Panc1 (cell line): ENCODE measurements at regions not wholly inside any gene's neighbourhood (a gene's known extent, or its start where the extent isn't known, plus 50 kb on each side); places are given as distances from the start of the nearest gene placed in this dataset.

Experiments
- ATAC-seq: fragments of 200-7000 bp; cut with Tn5 transposase; 2 replicates; pipeline ENCODE4 v1.9.1; 2020; ENCODE audit warnings: mild to moderate bottlenecking, moderate library complexity
- BruUV-seq: library from RNA; stranded (reverse); fragments of 400-500 nt; replicated peaks from 2 replicates; lab custom pipeline; 2021; lab: Mats Ljungman, UMichigan
- CTCF ChIA-PET: fragments of 300-600 bp; sonication (Branson Sonifier 250); formaldehyde crosslinking; loops from one replicate; lab custom pipeline; 2022; ENCODE audit warnings: antibody characterized with exemption; lab: Charles Lee
- POLR2A ChIA-PET: fragments of 300-600 bp; sonication (Branson Sonifier 250); formaldehyde crosslinking; loops from one replicate; lab custom pipeline; 2022; ENCODE audit warnings: antibody characterized with exemption; lab: Charles Lee
- DNase-seq: peaks from one replicate; pipeline ENCODE4 v3.0.0-alpha.2; 2010; ENCODE audit warnings: low read depth, low spot score
- H3K27ac ChIP-seq: 2 replicates; pipeline ENCODE4 v1.5.1; 2011; ENCODE audit warnings: mild to moderate bottlenecking, low read length, inconsistent platforms
- H3K27me3 ChIP-seq: fragments of 200-500 bp; sonication (Bioruptor generic); 2 replicates; pipeline ENCODE4 v1.6.0; 2014; ENCODE audit warnings: low read length, inconsistent platforms; ENCODE audit not compliant: control insufficient read depth, insufficient read depth
- H3K36me3 ChIP-seq: fragments of 200-500 bp; sonication (Bioruptor generic); 2 replicates; pipeline ENCODE4 v1.5.1; 2014; ENCODE audit warnings: inconsistent platforms, mild to moderate bottlenecking, low read length, moderate library complexity; ENCODE audit not compliant: control insufficient read depth, insufficient read depth
- H3K4me1 ChIP-seq: 2 replicates; pipeline ENCODE4 v1.5.1; 2011; ENCODE audit warnings: inconsistent platforms, mild to moderate bottlenecking, low read length, moderate library complexity; ENCODE audit not compliant: control insufficient read depth, insufficient read depth
- H3K4me3 ChIP-seq, 2 experiments: 2 replicates each; pipeline ENCODE4 v1.5.1; 2011 to 2012; ENCODE audit warnings: low read depth in 2 of 2, low read length in 2 of 2, mild to moderate bottlenecking in 2 of 2, inconsistent platforms in 1 of 2, moderate library complexity in 1 of 2
- H3K9me3 ChIP-seq: fragments of 200-500 bp; sonication (Bioruptor generic); 2 replicates; pipeline ENCODE4 v1.5.1; 2014; ENCODE audit warnings: low read depth, mild to moderate bottlenecking, inconsistent platforms, low read length, moderate library complexity; ENCODE audit not compliant: control insufficient read depth, insufficient read depth
- POLR2AphosphoS5 ChIP-seq: IDR thresholded peaks from 2 replicates; pipeline ENCODE4 v1.6.1; 2012; ENCODE audit warnings: mild to moderate bottlenecking, low read depth, low read length, moderate library complexity
- SIN3A ChIP-seq: IDR thresholded peaks from 2 replicates; pipeline ENCODE4 v1.6.1; 2012; ENCODE audit warnings: low read depth, mild to moderate bottlenecking, low read length, moderate library complexity, borderline replicate concordance; ENCODE audit not compliant: insufficient read depth
- TCF7L2 ChIP-seq: IDR thresholded peaks from 2 replicates; pipeline ENCODE4 v1.6.1; 2011; ENCODE audit warnings: mild to moderate bottlenecking, low read depth, low read length, inconsistent platforms
- in situ Hi-C: cut with HindIII; loops from 2 replicates; pipeline ENCODE4 v1.10.0; 2016; ENCODE audit warnings: low sequenced_read_pairs, low pct_unique_long_range_greater_than_20kb
- intact Hi-C: fragments of 100-400 bp; cut with micrococcal nuclease; formaldehyde crosslinking; loops from one replicate; pipeline ENCODE4 v1.10.0; 2022; ENCODE audit not compliant: unreplicated experiment
- TF ChIP-seq, protein P1 (sequence below): fragments of 450-650 bp; IDR thresholded peaks from 2 replicates; pipeline ENCODE4 v1.5.1; 2017; ENCODE audit warnings: mild to moderate bottlenecking
- TF ChIP-seq, protein P2 (sequence below), 2 experiments: IDR thresholded peaks; 2 replicates each; pipeline ENCODE4 v1.6.1; 2011 to 2012; ENCODE audit warnings: low read depth in 2 of 2, control low read depth in 1 of 2, low read length in 1 of 2, mild to moderate bottlenecking in 1 of 2, moderate library complexity in 1 of 2; ENCODE audit not compliant: insufficient read depth in 1 of 2

DNA sequence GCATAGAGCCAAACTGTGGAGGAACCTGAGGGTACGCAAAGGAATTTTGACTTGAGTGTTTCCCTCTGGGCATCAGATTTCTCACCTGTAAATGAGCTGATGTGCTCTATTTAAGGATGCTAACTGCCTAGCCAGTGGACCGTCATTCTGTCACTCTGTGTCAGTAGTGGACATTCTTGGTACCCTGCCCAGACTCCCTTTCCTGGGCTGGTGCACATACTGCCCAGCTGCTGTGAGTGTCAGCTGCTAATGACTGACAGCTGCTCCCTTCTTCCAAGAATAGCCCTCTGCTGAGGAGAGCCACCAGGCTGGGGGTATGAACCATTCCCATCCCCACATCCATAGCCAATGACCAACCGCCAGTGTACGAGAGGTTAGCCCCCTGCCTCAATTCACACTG lies 193.1 kb upstream of the DAB1 start:
- ATAC-seq (no peak), DNase-seq (no peak)
- no peak overlapping the region for H3K4me3 ChIP-seq
- in situ Hi-C loops, result no loop called here
- H3K27ac ChIP-seq, result no peak overlapping the region
- no peaks in the 10 kb centered on the region for H3K4me1 ChIP-seq
- POLR2A ChIA-PET, result no interaction called here
- no TSS peak for BruUV-seq
- TF ChIP-seq, protein P1, sequence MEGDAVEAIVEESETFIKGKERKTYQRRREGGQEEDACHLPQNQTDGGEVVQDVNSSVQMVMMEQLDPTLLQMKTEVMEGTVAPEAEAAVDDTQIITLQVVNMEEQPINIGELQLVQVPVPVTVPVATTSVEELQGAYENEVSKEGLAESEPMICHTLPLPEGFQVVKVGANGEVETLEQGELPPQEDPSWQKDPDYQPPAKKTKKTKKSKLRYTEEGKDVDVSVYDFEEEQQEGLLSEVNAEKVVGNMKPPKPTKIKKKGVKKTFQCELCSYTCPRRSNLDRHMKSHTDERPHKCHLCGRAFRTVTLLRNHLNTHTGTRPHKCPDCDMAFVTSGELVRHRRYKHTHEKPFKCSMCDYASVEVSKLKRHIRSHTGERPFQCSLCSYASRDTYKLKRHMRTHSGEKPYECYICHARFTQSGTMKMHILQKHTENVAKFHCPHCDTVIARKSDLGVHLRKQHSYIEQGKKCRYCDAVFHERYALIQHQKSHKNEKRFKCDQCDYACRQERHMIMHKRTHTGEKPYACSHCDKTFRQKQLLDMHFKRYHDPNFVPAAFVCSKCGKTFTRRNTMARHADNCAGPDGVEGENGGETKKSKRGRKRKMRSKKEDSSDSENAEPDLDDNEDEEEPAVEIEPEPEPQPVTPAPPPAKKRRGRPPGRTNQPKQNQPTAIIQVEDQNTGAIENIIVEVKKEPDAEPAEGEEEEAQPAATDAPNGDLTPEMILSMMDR, result no peak
- TF ChIP-seq, protein P2, sequence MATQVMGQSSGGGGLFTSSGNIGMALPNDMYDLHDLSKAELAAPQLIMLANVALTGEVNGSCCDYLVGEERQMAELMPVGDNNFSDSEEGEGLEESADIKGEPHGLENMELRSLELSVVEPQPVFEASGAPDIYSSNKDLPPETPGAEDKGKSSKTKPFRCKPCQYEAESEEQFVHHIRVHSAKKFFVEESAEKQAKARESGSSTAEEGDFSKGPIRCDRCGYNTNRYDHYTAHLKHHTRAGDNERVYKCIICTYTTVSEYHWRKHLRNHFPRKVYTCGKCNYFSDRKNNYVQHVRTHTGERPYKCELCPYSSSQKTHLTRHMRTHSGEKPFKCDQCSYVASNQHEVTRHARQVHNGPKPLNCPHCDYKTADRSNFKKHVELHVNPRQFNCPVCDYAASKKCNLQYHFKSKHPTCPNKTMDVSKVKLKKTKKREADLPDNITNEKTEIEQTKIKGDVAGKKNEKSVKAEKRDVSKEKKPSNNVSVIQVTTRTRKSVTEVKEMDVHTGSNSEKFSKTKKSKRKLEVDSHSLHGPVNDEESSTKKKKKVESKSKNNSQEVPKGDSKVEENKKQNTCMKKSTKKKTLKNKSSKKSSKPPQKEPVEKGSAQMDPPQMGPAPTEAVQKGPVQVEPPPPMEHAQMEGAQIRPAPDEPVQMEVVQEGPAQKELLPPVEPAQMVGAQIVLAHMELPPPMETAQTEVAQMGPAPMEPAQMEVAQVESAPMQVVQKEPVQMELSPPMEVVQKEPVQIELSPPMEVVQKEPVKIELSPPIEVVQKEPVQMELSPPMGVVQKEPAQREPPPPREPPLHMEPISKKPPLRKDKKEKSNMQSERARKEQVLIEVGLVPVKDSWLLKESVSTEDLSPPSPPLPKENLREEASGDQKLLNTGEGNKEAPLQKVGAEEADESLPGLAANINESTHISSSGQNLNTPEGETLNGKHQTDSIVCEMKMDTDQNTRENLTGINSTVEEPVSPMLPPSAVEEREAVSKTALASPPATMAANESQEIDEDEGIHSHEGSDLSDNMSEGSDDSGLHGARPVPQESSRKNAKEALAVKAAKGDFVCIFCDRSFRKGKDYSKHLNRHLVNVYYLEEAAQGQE (IDR thresholded peaks at IDR 0.05; ENCODE audit: insufficient read depth in 1 of 2, low read depth in 2 of 2, low read length in 1 of 2), result no peak
- no peak for TF ChIP-seq TCF7L2
- TF ChIP-seq POLR2AphosphoS5, result no peak
- TF ChIP-seq SIN3A, result no peak
- CTCF ChIA-PET, result no interaction called here
- intact Hi-C loops, result no loop called here
- H3K27me3 ChIP-seq, result no peaks in the 10 kb centered on the region
- no peaks in the 10 kb centered on the region for H3K9me3 ChIP-seq
- H3K36me3 ChIP-seq, result no peaks in the 10 kb centered on the region

DNA sequence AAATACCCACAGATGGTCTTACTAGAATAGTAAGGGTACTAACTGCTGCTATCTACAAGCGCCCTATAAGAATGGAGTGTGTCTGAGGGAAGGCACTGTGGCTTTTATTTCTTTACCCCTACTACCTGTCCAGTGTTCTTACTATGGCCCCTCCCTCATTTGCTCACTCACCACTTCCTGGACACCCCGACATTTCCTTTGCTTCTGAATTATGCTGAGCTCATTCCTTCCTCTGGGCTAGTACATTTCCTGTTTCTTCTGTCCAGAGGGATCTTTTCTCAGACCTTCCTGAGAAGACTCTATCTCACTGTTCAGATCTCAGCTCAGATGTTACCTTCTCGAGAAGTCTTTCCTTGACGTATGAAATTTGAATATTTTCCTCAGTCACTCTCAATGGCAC lies 192.1 kb upstream of the DAB1 start:
- CTCF ChIA-PET, result no interaction called here
- Histone ChIP-seq H3K27me3 (no peaks in the 10 kb centered on the region), H3K4me3 (no peak overlapping the region), H3K9me3 (no peaks in the 10 kb centered on the region), H3K27ac (no peak overlapping the region), H3K36me3 (no peaks in the 10 kb centered on the region), H3K4me1 (no peaks in the 10 kb centered on the region)
- BruUV-seq, result no TSS peak
- TF ChIP-seq, protein P2 (IDR thresholded peaks at IDR 0.05; ENCODE audit: insufficient read depth in 1 of 2, low read depth in 2 of 2, low read length in 1 of 2), result no peak
- TF ChIP-seq, protein P1, result no peak
- no peak for TF ChIP-seq TCF7L2
- intact Hi-C loops (no loop called here), in situ Hi-C loops (no loop called here)
- DNase-seq (no peak), ATAC-seq (no peak)
- POLR2A ChIA-PET, result no interaction called here
